ENCODE measurements at regions not wholly inside any gene's neighbourhood (a gene's known extent, or its start where the extent isn't known, plus 50 kb on each side); places are given as distances from the start of the nearest gene placed in this dataset.

- no peak for DNase-seq
Observed at GRCh38 chr16:66240631-66241395, 125.7 kb upstream of the CDH5 start.

DNA sequence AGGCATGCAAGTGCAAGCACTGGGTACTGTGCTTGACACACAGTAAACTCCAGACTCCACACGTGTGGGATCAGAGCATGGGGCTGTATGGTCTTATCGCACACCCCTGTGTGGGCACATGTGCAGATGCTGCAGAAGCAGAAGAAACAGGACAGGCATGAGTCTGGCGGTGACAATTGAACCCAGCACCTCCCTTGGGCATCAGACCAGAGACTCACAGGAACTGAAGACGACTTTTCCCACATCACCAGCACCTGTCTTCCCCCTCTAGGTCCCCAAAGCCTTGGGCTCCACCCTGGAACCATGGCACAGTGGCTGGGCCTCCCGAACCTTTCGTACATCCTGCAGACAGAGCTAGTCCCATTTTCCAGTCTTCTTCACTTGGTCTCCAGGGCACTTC, 126.4 kb upstream of the CDH5 start:
- DNase-seq, result no peak

DNA sequence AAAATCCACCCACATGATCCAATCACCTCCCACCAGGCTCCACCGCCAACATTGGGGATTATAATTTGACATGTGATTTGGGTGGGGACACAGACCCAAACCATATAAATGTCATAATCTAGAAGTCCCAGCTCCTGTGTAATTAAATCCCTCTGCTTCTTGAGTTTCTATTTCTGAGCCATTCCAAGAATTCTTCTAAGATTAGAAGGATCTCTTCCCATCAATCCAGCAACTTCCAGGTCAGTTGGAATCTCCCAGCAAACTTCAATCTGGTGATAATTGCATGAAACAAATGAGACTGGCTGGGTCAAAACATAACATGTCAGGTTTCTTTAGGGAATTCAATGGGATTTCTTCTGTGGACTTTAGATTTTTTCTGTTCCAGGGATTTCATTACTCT, 127.8 kb upstream of the CDH5 start:
- DNase-seq, result no peak

DNA sequence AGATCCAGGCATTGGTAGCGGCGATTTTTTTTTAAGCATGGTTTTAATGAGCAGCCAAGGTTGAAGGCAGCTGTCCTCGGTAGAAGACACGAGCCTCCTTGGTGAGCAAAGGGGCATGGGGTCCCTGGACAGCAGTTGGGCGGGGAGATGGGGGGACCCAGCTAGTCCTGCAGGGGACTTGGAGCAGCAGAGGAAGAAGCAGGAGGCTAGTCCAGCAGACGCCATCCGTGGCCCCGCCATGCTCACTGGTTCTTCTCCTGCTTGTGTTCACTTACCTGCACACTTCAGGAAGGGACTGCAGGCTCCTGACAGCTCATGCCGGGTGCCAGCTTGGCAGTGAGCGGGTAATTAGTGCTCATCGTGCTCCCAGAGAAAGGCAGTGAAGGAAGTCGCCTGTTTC, 130.2 kb upstream of the CDH5 start:
- no peak for DNase-seq

GRCh38 chr16:66231452-66232160, 134.9 kb upstream of the CDH5 start:
- DNase-seq, result no peak

- DNase-seq, result no peak
Observed at GRCh38 chr16:66229651-66230050, 136.8 kb upstream of the CDH5 start.

DNA sequence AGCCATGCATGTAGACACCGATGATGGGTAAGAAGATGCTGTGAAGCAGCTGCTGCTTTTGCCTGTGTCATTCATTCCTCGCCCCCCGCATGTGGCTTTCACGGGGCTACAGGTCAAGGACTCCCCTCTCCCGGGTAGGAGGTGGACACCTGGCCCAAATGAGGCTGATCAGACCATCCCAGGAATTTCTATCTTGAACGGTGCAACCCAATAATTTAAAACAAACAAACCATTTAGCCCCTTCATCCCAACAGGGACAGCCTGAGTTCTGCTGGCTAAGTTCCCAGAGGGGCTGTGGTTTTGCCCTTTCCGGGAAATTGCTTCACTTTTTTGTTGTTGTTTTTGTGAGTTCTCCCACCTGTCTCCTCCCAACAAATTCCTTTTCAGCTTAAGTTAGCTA, 137.7 kb upstream of the CDH5 start:
- DNase-seq, result no peak

DNA sequence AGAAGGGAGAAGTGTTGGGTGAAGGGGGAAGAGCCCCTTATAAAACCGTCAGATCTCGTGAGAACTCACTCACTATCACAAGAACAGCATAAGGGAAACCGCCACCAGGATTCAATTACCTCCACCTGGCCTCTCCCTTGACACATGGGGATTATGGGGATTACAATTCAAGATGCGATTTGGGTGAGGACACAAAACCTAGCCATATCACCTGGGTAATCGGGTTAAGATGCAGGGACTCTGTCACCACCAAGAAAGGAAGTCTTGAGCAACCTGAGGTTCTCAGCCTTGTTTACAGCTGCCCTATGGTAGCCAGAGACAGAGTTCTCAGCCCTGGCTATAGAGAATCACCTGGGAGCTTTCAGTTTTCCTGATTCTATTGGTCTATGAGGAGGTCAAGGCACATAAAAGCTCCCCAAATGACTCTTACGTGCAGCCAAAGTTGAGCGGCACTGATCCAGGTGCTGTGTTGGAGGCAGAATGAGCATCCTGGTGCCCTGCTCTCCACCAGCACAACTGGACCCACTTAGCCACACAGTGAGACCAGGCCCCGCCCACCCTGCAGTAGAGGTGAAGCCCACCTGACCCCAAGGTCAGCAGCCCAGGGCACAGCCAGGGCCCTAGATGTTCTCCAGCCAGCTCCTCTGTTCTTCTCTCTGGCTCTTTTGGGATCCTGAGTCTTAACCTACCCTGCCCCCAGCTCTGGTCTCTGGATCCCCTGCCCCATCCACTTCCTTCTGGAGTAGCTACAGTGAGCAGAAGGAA, 138.5 kb upstream of the CDH5 start:
- DNase-seq, result no peak

DNA sequence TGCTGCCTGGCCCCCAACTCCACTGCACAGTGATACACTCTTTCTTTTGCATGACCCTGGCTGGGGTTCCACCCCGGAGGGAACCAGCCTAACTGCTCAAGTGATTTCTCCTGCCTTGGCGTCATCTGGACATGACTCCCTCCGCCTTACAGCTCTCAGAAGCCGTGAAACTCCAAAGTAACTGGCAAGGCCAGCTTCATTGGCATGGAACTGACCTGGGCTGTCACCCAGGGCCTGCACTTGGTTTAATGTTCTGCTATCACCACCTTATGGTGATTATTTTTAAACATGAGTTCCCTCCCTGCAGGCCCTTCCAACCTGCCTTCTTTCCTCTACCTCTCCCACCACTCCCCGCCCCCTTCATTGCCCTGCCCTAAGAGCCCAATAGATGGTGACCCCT, 139.7 kb upstream of the CDH5 start:
- DNase-seq, result no peak

DNA sequence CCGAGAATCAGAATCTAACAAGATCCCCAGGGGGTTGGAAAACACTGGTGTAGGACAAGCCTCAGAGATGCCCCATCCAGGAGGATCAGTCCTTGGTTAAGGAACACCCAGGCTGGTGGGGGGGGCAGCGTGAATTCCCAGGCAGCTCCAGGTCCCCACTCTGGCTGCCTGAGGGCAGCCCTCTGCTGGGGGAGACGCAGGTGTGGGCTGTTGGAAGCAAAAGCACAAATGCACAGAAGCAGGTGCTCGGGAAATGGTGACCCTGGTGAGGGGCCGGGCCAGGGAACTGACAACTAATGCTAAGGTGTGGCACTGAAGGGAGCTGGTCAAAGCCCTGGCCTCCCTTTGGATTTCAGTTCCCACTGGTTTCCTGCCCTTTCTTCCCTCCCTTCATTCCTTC, 140.8 kb upstream of the CDH5 start:
- DNase-seq, result no peak

DNA sequence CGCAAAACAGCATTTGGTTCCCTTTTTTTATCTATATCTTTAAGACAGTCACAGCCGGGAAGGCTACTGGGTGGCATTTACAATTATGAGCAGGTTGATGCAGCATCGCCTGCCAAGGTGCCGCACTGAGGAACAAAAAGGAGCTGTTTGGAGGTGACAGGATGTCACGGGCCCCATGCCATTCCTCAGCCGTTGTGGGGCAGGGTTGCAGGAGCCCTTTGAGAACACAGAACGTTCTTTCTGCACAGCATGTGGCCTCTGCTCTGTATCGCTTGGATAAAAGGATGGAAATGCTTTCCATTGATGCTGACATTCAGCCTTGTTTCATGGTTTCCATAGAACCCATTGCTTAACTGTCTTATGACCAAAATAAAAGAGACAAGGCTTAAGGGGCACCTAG, 141.9 kb upstream of the CDH5 start:
- DNase-seq, result no peak

DNA sequence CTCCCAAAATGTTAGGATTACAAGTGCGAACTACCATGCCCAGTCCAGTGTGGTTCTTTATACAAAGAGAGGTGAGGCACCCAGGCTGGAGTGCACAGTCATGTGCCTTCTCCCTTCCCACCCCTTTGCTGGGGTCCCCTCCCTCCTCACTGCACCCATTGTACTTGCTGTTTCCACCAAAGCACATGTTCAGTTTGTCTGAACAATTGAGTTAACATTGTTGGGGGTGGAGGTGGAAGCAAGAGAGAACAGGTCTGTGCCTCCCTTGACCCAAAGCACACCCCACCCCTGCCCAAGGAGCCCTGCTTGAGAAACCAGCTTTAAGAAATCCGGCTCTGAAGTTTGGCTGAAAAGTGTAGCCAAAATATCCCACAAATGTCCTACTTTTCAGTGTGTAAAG, 142.3 kb upstream of the CDH5 start:
- no peak for DNase-seq

DNA sequence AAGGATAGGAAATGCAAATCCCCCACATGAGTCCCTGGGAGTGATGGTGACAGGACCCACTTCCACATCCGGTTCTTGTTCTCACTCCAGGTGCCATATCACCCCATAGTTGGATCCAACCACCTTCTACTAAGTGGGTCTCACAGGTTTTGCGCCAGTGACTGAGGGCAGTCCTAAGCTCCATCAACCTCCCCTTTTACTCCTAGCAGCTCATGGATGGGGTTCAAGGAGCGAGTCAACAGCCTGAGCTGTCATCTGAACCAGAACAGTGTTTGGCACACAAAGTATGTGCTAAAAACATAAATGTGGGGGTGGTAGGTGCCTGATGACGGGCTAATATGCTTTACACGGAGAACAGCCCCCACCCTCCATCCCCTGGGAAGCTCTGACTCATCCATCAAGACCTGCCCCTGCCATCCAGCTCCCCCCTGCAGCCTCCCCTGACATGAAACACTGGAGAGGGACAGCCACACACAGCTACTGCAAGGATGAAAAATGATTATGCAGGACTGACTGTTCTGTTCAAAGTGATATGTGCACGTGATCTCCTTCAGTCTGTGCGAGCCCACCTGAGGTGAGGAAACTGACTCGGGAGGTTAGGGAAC, 143.2 kb upstream of the CDH5 start:
- DNase-seq, result no peak

DNA sequence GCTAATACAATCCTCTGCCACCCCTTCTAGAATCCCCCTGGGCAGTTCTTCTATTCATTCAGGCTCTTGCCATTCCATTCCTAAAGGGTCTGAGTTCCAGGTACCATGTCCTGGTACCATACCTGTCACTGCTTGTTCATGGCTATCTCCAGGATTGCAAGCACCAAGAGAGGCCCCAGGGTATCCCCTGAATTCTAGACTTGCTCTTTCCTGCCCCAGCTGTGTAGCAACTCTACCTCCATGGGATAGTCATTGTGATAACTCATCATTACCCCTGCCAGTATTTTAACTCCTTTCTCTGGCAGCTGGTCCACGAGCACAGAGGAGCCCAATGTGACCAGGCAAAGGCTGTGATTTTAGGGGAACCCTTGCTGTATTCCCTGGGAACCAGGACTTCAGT, 143.7 kb upstream of the CDH5 start:
- no peak for DNase-seq

DNA sequence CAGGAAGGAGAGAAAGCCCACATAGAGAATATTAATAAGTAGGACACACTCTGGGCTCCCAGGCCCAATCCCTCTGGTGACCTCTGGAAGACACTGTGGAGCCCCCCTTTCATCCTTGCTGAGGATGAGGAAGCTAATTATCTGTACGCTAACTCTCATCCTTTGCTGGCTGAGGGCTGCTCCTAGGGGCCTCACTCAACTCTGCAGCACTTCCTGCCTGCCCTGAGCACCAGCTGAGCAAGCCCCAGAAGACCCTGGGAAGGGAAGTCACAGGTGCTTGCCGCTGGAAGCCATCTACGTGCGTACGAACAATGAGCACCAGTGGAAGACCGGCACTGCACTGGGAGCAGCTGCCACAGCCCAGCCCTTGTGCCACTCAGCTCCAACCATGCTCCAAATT, 145.8 kb upstream of the CDH5 start:
- no peak for DNase-seq

DNA sequence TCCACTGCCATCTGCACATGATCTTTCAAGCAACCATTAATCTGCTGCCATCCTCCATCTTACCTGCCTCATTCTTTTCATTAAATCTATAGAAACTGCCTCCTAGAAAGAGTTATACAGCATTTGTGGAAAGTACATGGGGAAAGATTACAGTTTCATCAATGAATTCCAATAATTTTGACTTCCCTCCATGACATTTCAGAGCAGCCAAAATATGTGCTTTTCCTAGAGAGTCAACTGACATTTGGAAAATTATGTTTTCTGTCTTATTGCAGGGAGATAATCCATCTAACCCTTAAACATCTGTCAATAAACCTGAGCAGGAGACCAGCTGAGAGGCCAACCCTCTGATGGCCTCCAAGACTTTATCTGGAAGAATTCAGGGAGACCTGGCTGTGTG, 147.0 kb upstream of the CDH5 start:
- DNase-seq, result no peak

DNA sequence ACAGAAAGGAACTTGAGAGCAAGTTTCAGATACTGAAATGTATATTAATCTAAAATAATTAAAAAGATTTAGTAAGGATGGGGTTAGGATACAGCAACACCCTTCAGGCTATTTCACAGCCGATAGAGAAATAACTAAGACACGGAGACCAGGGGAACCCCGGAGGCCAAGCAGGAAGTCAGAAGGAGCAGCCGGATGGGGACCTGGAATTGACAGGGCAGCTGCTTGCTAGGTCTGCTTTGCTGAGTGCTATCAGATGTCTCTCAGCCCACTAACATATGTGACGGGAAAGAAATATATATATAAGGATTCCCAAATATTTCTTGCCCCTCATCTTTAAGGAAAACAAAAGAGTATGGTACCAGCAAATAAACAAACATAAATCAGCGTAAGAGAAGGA, 154.1 kb upstream of the CDH5 start:
- DNase-seq, result no peak

- no peak for DNase-seq
Observed at GRCh38 chr16:66211651-66212050, 154.8 kb upstream of the CDH5 start.

DNA sequence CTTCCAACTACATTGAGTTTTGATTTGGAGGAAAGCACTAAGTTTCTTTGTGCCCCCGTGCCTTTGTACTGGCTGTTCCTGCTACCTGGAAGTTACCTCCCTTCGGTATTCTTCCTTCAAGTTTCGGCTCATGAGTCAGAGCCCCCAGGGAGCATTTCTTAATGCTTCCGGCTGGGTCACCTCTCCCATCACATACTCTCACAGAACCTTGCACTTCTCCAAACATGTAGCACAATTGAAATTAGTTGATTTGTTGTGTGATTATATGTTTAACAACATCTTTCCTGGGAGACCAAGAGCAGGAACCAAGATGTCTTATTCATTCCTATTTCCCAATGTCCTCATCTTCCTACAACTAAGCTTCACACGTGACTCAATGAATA, 158.6 kb upstream of the CDH5 start:
- no peak for DNase-seq

DNA sequence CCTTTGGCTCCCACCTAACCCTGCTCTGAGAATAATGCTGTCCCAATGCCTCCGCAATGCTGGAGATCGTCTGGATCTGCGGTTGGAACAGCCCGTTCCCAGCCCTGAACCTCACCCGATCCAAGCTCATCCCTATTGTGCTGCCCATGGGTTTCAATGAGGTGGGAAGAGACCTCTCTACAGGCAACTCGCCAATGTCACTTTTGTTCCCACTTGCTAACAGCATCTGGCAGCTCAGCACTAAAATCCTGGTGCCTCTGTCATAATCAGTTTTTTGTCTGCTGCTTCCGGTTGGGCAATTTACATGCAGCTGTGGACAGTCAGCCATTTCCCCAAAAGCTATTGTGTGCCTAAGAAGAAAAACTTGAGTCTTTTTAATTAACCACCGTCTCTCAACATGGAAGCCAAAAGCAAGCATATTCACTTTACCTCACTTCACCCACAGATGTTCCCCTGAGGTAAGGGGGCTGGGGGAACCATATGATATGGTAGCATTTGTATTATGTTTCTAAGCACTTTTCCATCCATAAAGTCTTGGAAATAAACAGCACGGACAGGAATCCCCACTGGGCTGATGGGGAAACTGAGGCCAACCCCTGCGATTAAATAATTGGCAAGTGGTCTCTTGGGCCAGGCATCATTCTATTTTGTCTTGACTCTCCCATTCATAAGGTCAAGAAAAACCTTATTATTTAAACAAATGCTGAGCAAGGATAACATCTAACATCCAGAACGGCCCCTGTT, 159.2 kb upstream of the CDH5 start:
- no peak for DNase-seq

DNA sequence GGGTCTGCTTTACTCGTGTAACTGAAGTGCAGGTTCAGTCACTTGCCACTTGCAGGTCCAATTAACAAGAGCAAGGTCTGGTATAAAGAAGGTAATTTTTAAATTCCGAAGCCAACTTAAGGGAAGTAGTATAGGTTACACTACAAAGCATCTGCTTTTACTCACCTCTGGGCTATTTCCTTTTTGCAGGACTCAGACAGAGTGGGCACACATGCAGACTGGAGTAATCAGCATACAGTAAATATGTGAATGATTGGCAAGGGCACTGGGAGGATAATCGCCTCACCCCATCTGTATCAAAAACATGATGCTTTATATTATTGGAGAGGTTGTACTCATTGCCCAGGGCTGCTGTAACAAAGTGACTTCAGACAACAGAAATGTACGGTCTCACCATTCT, 160.1 kb upstream of the CDH5 start:
- DNase-seq, result no peak

DNA sequence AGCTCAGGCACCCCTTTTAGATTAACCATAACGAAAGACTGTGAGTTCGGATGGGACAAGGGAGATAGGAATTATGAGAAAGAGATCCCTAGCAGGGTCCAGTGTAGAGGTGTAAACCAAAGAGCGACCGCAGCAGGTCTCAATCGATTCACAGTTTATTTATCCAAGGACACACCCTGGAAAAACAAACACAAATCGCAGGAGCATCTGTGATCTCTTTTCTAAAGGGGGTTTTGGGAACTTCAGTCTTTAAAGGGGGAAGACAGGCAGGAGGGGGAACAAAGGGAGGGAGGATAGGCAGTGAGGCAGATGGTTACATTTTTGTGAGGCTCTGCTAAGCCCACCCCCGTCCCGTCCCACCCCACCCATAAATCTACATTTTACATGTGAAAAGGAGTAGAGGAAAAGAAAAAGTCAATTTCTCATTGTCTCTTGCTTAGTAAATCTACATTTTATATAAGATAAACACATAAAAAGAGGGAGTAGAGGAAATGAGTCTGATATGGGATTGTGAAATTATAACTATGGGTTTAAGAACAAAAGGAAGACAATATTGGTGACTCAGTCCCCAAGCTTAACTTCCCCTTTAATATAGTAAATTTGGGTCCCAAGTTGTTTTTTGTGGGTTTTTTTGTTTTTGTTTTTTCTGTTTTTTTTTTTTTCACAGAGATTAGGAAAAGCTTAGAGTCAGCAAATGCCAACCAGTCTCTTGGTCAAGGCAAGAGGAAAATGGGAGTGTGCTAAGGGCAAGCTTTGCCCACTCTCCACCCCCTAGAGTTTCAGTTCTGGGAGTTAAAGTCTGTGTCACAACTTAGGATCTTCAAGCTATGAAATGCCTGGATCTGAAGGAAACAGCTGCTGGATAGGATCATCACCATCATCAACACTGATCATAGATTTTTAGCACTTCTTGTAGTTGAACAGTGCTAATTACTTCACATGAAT, 160.9 kb upstream of the CDH5 start:
- no peak for DNase-seq
